PC-3 (cell line): ENCODE measurements at regions not wholly inside any gene's neighbourhood (a gene's known extent, or its start where the extent isn't known, plus 50 kb on each side); places are given as distances from the start of the nearest gene placed in this dataset.

Experiments
- EZH2phosphoT487 ChIP-seq: fragments of 300-600 bp; sonication (generic); IDR thresholded peaks from 2 replicates; pipeline ENCODE4 v1.6.1; 2018; ENCODE audit warnings: mild to moderate bottlenecking, antibody characterized with exemption, low read length, borderline replicate concordance
- TF ChIP-seq, protein P1 (sequence below): fragments of 300-600 bp; sonication (generic); conservative IDR thresholded peaks from 2 replicates; pipeline ENCODE4 v1.5.1; 2017; ENCODE audit warnings: antibody characterized with exemption, low read depth, mild to moderate bottlenecking, low read length

DNA sequence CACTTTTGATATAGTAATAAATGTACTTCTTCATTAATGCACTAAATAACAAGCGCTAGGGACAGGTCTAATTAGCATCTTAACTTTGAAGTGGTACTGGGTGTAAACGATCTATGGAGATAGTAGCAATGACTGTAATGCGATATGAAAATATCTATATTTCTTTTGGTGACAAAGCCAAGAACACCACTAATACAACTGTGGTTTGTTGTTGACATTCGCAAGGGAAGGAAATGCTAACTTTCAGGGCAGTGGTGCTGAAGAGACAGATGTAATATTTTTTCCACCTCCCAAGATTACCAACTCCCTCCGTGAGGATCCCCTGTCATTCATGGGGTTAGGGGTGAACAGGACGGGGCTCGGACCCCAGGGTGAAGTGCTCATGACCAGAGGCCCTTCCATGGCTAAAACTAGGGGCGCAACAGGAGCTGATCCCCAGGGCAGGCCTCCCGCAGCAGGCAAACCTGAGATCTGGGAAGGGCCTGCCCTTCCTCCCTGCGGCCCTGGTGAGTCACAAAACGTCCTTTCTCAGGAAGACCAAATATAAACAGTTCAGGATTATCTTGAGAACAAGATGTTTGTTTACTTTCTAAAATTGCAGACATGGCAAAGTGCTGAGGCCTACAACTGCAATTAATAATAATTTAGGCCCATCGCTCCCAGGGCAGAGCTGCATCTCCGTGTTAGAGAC lies 65.0 kb upstream of the TOX2 start:
- TF ChIP-seq, protein P1, sequence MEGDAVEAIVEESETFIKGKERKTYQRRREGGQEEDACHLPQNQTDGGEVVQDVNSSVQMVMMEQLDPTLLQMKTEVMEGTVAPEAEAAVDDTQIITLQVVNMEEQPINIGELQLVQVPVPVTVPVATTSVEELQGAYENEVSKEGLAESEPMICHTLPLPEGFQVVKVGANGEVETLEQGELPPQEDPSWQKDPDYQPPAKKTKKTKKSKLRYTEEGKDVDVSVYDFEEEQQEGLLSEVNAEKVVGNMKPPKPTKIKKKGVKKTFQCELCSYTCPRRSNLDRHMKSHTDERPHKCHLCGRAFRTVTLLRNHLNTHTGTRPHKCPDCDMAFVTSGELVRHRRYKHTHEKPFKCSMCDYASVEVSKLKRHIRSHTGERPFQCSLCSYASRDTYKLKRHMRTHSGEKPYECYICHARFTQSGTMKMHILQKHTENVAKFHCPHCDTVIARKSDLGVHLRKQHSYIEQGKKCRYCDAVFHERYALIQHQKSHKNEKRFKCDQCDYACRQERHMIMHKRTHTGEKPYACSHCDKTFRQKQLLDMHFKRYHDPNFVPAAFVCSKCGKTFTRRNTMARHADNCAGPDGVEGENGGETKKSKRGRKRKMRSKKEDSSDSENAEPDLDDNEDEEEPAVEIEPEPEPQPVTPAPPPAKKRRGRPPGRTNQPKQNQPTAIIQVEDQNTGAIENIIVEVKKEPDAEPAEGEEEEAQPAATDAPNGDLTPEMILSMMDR = no peak
- TF ChIP-seq EZH2phosphoT487 = no peak
